Activated CD8-positive, alpha-beta memory T cell treated with anti-CD3 and anti-CD28 coated beads for 24 hours (primary cell): ENCODE measurements at regions not wholly inside any gene's neighbourhood (a gene's known extent, or its start where the extent isn't known, plus 50 kb on each side); places are given as distances from the start of the nearest gene placed in this dataset.

ENCODE experiments used
- DNase-seq: peaks from one replicate; pipeline ENCODE4 v3.0.0-alpha.2; 2020

DNA sequence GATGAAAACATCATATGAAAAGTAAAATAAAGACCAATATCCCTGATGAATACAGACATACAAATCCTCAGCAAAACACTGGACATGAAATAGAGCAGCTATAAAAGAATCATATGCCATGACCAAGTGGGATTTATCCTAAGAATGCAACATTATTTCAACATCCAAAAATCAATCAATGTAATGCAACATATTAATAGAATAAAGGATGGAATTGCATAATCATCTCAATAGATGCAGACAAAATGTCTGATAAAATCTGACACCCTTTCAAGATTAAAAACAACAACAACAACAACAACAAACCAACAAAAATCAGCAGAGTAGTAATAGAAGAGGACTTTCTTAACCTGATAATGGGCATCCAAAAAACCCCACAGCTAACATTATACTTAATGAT is 63.8 kb upstream of the IL1R1 start:
- no peak for DNase-seq

DNA sequence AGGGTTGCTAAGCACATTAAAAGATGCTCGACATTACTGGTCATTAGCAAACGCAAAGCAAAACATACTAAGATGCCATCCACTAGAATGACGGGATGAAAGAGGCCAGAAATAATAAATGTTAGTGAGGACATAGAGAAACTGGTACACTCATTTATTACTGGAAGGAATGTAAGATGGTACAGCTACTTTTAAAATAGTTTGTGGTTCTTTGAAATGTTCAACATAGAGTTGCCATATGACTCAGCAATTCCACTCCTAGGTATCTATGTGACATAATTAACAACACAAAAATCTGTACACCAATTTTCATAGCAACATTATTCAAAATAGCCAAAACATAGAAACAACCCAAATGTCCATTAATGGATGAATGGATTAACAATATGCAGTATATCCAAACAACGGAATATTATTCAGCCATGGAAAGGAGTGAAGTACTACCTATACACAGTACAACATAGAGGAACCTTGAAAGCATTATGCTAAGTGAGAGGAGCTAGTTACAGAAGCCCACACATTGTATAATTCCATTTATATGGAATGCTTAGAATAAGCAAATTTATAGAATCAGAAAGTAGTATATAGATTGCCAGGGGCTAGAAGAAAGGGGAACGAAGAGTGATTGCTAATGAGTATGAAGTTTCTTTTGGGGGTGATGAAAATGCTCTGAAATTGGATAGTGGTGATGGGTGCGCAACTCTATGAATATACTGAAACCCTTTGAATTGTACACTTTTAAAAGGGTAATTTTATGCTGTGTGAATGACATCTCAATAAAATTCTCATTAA is 61.9 kb upstream of the IL1R1 start:
- no peak for DNase-seq

DNA sequence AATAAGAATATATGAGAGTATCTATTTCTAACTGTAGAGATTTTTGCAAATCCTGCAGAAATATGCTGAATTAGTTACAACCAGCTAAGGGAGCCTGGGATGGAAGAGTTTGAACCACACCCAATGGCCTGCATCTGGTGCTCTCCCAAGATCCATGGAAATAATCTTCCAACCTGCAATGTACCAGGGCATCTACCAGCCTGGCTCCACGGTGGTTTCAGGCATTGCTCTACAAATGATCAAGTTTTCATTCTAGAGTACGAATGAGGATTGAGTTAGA is 61.4 kb upstream of the IL1R1 start:
- no peak for DNase-seq

DNA sequence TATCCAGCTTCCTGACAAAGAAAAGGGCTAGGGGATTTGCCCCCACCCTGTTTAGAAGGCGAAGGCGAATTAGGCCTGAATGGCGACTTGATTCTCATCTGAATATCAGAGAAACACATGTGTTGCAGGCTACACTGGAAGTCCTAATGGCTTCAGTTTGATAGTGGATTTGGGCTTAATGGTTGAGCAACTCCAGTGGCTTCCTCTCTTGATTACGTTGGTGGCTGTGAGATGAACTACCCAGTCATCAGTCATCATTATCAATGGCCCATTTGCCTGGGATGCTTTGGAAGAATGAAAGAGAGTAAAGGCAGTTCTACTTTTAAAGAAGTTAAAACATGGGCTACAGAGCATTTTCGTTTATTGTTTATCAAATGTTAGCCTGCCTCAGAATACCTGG is 60.9 kb upstream of the IL1R1 start:
- no peak for DNase-seq

DNA sequence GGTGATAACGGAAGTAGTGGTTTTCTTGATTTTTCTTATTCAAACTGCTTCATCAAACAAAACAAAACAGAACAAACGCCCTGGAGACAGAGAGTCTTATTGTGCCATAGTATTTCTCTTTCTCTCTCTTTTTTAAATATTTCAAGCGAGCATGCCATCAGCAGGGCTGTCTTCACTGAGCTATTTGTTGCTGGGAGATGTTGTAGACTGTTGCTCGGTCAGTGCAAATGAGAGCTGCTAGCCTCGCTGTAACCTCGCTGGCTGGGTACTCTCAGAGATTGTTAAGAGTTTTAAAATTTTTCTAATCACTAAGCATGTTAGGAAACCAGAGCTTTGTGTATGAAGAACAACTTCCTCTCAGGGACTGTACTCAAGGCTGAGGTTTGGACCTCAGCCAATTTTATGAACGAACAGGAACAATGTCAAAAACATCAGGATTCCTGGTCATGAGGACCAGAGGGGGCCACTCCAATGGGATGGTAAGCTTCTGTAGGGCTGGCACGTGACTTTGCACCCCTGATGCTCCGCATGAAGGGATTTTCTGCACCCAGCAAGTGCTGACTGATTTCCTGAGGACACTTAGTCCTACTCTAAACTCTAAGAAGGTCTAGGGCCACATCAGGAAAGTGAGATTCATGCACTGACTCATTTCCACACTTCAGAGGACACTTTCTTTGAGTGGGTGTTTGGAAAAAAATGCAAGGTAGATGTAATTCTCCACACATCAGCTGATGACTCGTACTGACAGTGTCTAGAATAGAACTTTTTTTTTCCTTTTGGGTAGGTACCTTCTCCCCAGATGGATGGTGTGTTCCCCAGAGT is 59.8 kb upstream of the IL1R1 start:
- peak; percentile 85 for DNase-seq

DNA sequence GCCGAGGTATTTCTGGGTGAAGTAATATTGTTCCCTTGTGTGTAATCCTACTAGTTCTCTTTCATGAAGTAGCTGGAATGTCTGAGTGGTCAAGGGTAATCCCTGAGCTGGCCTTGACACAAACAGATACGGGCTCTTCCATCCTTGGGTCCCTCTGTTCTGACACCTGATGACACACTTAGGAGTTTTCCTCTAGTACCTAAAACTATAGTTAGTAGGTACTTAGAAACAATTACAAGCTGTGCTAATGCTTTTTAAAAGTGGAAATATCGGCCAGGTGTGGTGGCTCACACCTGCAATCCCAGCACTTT is 59.2 kb upstream of the IL1R1 start:
- DNase-seq: no peak

DNA sequence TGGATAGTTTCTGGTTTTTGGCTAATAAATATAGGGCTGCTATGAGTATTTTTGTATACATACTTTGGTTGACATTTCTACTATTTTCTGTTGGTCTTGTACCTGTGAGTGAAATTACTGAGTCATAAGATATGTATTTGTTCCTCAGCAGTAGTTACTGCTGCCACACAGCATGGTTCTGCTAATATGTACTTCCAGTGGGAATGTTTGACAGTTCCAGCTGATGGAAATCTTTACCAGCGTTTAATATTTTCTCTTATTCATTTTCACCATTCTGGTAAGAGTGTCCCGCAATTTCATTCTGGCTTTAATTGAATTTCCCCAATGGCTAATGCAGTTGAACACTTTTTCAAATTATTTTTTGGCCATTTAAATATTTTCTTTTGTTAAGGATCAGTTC is 57.9 kb upstream of the IL1R1 start:
- no peak for DNase-seq

DNA sequence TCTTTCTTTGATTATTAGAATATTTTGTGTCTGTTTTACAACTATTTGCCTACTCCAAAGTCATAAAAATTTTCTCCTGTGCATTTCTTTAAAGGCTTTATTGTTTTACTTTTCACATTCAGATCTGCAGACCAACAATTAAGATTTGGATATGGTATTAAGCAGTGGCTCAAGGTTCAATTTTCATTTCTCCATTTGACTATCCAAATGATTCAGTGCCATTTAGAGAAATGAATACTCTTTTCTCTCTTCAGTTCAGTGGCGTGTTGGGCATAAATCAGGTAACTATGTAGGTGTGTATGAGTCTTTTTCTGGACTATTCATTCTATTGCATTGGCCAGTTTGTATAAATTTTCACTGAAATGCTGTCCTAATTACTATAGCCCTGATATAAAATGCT is 57.3 kb upstream of the IL1R1 start:
- no peak for DNase-seq

DNA sequence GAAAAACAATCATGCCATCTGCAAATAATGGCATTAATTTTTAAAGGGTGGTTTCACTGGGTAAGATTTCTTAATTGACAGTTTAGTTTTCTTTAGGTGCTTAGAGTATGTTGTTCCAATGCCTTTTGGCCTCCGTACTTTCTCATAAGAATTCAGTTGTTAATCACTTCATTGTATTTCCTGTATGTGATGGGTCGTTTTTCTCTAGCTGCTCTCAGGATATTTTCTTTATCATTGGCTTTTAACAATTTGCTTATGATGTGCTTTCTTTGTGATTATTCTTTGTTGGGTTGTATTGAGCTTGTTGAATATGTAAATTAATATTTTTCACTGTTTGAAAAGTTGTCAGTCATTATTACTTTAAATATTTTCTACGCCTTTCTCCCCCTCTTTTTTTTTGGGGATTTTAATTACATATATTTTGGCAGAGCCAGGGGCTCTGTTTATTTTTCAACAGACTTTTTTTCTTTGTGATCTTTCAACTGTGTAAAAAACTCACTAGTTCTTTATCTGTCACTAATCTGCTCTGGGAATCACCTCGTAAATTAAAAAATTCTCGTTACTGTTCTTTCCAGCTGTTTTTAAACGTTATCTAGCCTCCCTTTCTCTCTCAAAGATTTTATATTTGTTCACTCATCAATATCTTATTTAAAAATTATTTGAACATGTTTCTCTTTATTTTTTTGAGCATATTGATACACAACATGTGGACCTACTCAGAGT is 56.2 kb upstream of the IL1R1 start:
- no peak for DNase-seq

DNA sequence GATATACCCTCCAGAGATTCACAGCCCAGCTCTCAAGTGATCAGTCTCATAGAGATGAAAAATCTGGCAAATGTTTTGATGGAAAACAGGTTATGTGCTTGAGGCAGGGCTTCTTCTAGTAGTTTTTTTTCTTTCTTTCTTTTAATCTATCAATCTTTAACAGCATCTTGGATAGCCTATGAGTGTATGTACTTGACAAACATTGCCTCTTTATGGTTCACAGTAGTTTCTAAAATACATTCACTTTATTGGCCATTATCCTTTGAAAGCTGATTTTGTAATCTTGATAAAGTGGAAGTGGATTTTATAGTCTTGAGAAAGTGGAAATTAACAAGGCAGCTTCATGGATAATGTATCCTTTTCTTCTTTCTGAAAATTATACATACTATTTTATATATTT is 51.4 kb upstream of the IL1R1 start:
- DNase-seq: no peak

DNA sequence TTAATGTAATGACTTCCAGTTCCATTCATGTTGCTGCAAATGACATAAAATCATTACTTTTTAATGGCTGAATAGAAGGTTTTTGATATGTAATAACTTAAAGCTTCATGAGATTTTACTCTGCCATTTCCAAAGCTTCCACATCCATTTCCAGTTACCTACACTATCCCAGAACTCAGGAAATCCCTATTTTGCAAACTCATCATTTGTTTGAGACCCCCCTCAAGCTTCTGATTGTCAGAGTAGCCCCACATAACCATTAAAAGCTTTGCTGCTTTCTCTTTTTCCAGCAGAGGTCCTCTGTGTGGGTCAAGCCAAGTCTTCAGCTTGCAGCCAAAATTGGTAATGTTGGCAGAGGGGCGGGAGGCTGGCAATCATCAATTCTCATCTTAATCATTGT is 50.6 kb upstream of the IL1R1 start:
- DNase-seq: no peak

DNA sequence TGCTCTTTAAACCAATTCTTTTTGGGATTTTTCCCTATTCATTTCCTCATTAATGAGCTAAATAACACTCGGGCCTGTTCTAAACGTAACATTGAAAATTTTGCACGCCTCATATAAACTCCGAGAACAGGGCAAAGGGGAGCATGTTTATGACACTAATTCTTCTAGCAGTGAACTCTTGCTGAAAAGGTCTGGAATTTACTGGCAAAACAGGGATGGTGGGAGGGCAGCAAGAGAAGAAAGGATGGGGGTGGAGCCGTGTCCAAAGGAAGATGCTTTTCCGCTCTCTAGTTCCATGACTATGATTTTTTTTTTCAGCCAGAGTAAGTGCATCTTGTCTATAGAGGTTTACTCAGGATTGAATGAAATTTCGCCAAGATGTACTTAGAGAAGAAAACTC is 50.0 kb upstream of the IL1R1 start:
- DNase-seq: no peak
